Heart left ventricle (tissue), 16 donors: ENCODE measurements at regions not wholly inside any gene's neighbourhood (a gene's known extent, or its start where the extent isn't known, plus 50 kb on each side); places are given as distances from the start of the nearest gene placed in this dataset.

Source experiments
- ATAC-seq, 4 donors: fragments of 200-7000 bp; cut with Tn5 transposase; one replicate each; pipeline ENCODE4 v1.9.1; 2020 to 2022; ENCODE audit warnings: moderate library complexity in 4 of 4, mild to moderate bottlenecking in 3 of 4, moderate number of reproducible peaks in 1 of 4
- DNase-seq, 5 donors: peaks; one replicate each; pipeline ENCODE4 v3.0.0-alpha.2; 2020
- H3K27ac ChIP-seq, 12 donors: fragments of 200-600 bp; sonication (generic) in 4 of 12; one replicate each; pipeline versions ENCODE4 v1.5.0 to v1.8.0; 2016 to 2022; ENCODE audit warnings: mild to moderate bottlenecking in 2 of 12
- H3K27me3 ChIP-seq, 9 donors: fragments of 200-600 bp; sonication (generic) in 2 of 9; one replicate each; pipeline versions ENCODE4 v1.5.1 to v1.8.0; 2016 to 2022; ENCODE audit warnings: mild to moderate bottlenecking in 3 of 9
- H3K36me3 ChIP-seq, 9 donors: fragments of 200-600 bp; sonication (generic) in 2 of 9; one replicate each; pipeline versions ENCODE4 v1.5.0 to v1.8.0; 2018 to 2022; ENCODE audit warnings: mild to moderate bottlenecking in 2 of 9
- H3K4me1 ChIP-seq, 12 donors: fragments of 200-600 bp; sonication (generic) in 4 of 12; one replicate each; pipeline versions ENCODE4 v1.5.0 to v1.8.0; 2016 to 2022; ENCODE audit warnings: mild to moderate bottlenecking in 3 of 12
- H3K4me3 ChIP-seq, 12 donors: fragments of 200-600 bp; sonication (generic) in 4 of 12; one replicate each; pipeline versions ENCODE4 v1.5.0 to v1.8.0; 2017 to 2022; ENCODE audit warnings: mild to moderate bottlenecking in 9 of 12, moderate library complexity in 4 of 12
- H3K9me3 ChIP-seq, 12 donors: fragments of 200-600 bp; sonication (generic) in 4 of 12; one replicate each; pipeline versions ENCODE4 v1.5.0 to v1.8.0; 2016 to 2022; ENCODE audit warnings: mild to moderate bottlenecking in 1 of 12
- POLR2A ChIP-seq, 2 donors: fragments of 450-650 bp; IDR thresholded peaks; one replicate each; pipeline ENCODE4 v1.6.1; 2017; ENCODE audit warnings: antibody characterized with exemption in 2 of 2, mild to moderate bottlenecking in 2 of 2, moderate library complexity in 2 of 2
- WGBS, 4 donors: extraction: QIAGEN DNeasy Blood & Tissue Kit in 2 of 4; methylation state at CpG; one replicate each; pipeline versions ENCODE4 v1.1.5 to v1.1.7; 2013 to 2018; 5-methylcytosine and 5-hydroxymethylcytosine counted together
- intact Hi-C, 10 donors: fragments of 100-400 bp; cut with DNase I; formaldehyde crosslinking; loops; one replicate each; pipeline versions ENCODE4 v1.11.1 to v1.14.2; 2022
- TF ChIP-seq, protein P1 (sequence below), 12 donors: fragments of 200-600 bp; sonication (generic) in 4 of 12; IDR thresholded peaks; one replicate each; pipeline versions ENCODE4 v1.5.0 to v1.8.0; 2018 to 2022; ENCODE audit warnings: antibody characterized with exemption in 12 of 12, mild to moderate bottlenecking in 5 of 12
- donor health status: ischemic (EF 13 %, LVEDD 7.1; RV severe dilation, severe dysfunction).
- donor health status: healthy with polysubstance abuse.
- donor health status: DM: no; HTN: yes; CAD: no.
- donor health status: DM: no; HTN: no; CAD: no.
- donor health status: ischemic (EF 25% LVEDD 6.9; RV normal size, moderate dysfunction).
- donor health status: ischemic (EF 25% LVEDD 5.7; RV mildly dilated, moderate dysfunction).
- donor health status: healthy.
- donor health status: DM: yes; HTN: yes; CAD: no.
- donor health status: ischemic (EF 35%, LVEDD 5.7; RV mildly dilated, moderate dysfunction).
- donor health status: nonischemic (EF 11% LVEDD 7.7; RV severe dilation, severe dysfunction).
- donor health status: DM: yes; HTN: yes; CAD: no.
- donor health status: PGD.
- donor health status: ischemic (EF 29% LVEDD 5.4; RV normal size, mild dysfunction).
- donor health status: nonischemic (EF 23%, LVEDD 6.1; RV moderate dilation, normal function).

- Histone ChIP-seq H3K4me1 (no peaks in the 10 kb centered on the region), H3K9me3 (peaks cover 0 to 10% (median 2%) of the 10 kb centered on the region in 12 donors), H3K4me3 (no peak overlapping the region), H3K36me3 (no peaks in the 10 kb centered on the region), H3K27ac (no peak overlapping the region), H3K27me3 (no peaks in the 10 kb centered on the region)
- no peak for TF ChIP-seq POLR2A (IDR thresholded peaks at IDR 0.05)
- TF ChIP-seq, protein P1, sequence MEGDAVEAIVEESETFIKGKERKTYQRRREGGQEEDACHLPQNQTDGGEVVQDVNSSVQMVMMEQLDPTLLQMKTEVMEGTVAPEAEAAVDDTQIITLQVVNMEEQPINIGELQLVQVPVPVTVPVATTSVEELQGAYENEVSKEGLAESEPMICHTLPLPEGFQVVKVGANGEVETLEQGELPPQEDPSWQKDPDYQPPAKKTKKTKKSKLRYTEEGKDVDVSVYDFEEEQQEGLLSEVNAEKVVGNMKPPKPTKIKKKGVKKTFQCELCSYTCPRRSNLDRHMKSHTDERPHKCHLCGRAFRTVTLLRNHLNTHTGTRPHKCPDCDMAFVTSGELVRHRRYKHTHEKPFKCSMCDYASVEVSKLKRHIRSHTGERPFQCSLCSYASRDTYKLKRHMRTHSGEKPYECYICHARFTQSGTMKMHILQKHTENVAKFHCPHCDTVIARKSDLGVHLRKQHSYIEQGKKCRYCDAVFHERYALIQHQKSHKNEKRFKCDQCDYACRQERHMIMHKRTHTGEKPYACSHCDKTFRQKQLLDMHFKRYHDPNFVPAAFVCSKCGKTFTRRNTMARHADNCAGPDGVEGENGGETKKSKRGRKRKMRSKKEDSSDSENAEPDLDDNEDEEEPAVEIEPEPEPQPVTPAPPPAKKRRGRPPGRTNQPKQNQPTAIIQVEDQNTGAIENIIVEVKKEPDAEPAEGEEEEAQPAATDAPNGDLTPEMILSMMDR (IDR thresholded peaks at IDR 0.05) = no peak
- 86 to 97% (median 95%) methylated on average over 4 of the region's 4 CpGs for WGBS, 4 donors
- no peak for DNase-seq
- intact Hi-C loops = no loop called here
- no peak for ATAC-seq
Observed at GRCh38 chr20:16201191-16201590, 372.1 kb downstream of the KIF16B start.

DNA sequence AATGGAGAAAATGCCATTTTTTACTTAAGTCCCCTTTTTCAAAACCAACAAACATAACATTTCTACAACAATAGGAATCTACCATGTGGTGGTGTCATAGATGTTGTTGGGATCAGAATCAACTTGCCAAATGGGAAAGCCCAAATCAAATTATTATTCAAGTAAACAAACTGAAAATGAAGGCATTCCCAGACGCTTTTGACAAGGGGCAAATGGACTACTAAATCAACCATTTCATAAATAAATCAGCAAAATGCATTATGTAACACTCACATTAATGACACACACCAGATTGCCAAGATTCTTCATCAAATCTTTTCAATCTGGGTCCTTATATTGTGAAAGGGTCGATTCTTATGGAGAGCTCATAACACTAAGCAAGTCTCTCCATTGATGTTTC is 375.6 kb downstream of the KIF16B start:
- no peak for DNase-seq
- Histone ChIP-seq H3K36me3 (no peaks in the 10 kb centered on the region), H3K27ac (no peak overlapping the region), H3K4me3 (no peak overlapping the region), H3K4me1 (no peaks in the 10 kb centered on the region), H3K27me3 (no peaks in the 10 kb centered on the region), H3K9me3 (peaks cover 0 to 10% (median 2%) of the 10 kb centered on the region in 12 donors)
- WGBS, 4 donors = 70 to 81% (median 80%) methylated on average over 2 of the region's 2 CpGs
- intact Hi-C loops = no loop called here
- no peak for ATAC-seq
- TF ChIP-seq, protein P1 (IDR thresholded peaks at IDR 0.05) = no peak
- no peak for TF ChIP-seq POLR2A (IDR thresholded peaks at IDR 0.05)

DNA sequence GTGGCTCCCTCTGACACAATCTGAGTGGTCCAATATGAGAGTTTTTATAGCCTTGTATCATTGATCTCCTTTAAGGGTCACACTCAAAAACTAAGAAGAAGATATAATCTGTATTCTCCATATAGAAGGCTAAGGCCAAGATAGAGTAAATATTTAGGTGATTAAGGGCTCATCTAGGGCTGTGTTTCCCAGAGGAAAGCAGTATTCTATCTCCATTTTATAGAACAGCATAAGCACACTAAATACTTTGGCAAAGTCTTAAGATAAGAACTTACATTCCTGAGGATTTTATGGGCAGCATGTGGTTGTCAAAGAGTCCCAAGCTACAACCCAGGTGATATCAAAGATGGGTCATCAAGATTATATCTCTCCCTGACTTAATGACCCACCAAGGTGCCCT is 377.6 kb downstream of the KIF16B start:
- no peaks in the 10 kb centered on the region for H3K27me3 ChIP-seq
- TF ChIP-seq, protein P1 (IDR thresholded peaks at IDR 0.05) = no peak
- TF ChIP-seq POLR2A (IDR thresholded peaks at IDR 0.05) = no peak
- no peak overlapping the region for H3K27ac ChIP-seq
- DNase-seq = no peak
- no peaks in the 10 kb centered on the region for H3K4me1 ChIP-seq
- peaks cover 0 to 10% (median 2%) of the 10 kb centered on the region in 12 donors for H3K9me3 ChIP-seq
- ATAC-seq = no peak
- intact Hi-C loops = no loop called here
- no peaks in the 10 kb centered on the region for H3K36me3 ChIP-seq
- H3K4me3 ChIP-seq = no peak overlapping the region

GRCh38 chr20:16194617-16195360 is 378.5 kb downstream of the KIF16B start:
- Histone ChIP-seq H3K4me3 (no peak overlapping the region), H3K36me3 (no peaks in the 10 kb centered on the region), H3K27ac (no peak overlapping the region), H3K4me1 (no peaks in the 10 kb centered on the region), H3K27me3 (no peaks in the 10 kb centered on the region), H3K9me3 (peaks cover 0 to 9% (median under 1%) of the 10 kb centered on the region in 12 donors)
- intact Hi-C loops = no loop called here
- ATAC-seq (no peak), DNase-seq (no peak)
- 78 to 94% (median 86%) methylated on average over 2 of the region's 2 CpGs for WGBS, 4 donors
- no peak for TF ChIP-seq POLR2A (IDR thresholded peaks at IDR 0.05)
- TF ChIP-seq, protein P1 (IDR thresholded peaks at IDR 0.05) = no peak
